Trophoblast cell (in vitro differentiated cells and primary cell): ENCODE measurements at regions not wholly inside any gene's neighbourhood (a gene's known extent, or its start where the extent isn't known, plus 50 kb on each side); places are given as distances from the start of the nearest gene placed in this dataset.
A peak's percentile ranks its signal among the peaks of the same experiment; 100 is the strongest.

Source experiments
- DNase-seq, 2 donors: peaks; one replicate each; pipeline ENCODE4 v3.0.0-alpha.2; 2016
- H2AFZ ChIP-seq: 2 replicates; pipeline ENCODE4 v1.6.1; 2013; ENCODE audit warnings: low read length, moderate library complexity, mild to moderate bottlenecking; ENCODE audit not compliant: insufficient read depth, poor library complexity
- H2AK5ac ChIP-seq: 2 replicates; pipeline ENCODE4 v1.6.1; 2013; ENCODE audit warnings: mild to moderate bottlenecking, low read length
- H2BK120ac ChIP-seq: 2 replicates; pipeline ENCODE4 v1.6.1; 2013; ENCODE audit warnings: low read length, mild to moderate bottlenecking, moderate library complexity; ENCODE audit not compliant: insufficient read depth, poor library complexity
- H2BK12ac ChIP-seq: 2 replicates; pipeline ENCODE4 v1.6.1; 2013; ENCODE audit warnings: mild to moderate bottlenecking, low read length, moderate library complexity
- H2BK5ac ChIP-seq: 2 replicates; pipeline ENCODE4 v1.6.1; 2013; ENCODE audit warnings: low read length, low read depth, moderate library complexity, mild to moderate bottlenecking; ENCODE audit not compliant: poor library complexity
- H3K14ac ChIP-seq: 2 replicates; pipeline ENCODE4 v1.6.1; 2013; ENCODE audit warnings: mild to moderate bottlenecking, low read length
- H3K18ac ChIP-seq: 2 replicates; pipeline ENCODE4 v1.6.1; 2013; ENCODE audit warnings: mild to moderate bottlenecking, low read length
- H3K23ac ChIP-seq: 2 replicates; pipeline ENCODE4 v1.6.1; 2013; ENCODE audit warnings: low read length
- H3K27ac ChIP-seq: 2 replicates; pipeline ENCODE4 v1.5.1; 2013; ENCODE audit warnings: low read depth, mild to moderate bottlenecking, inconsistent platforms, low read length, moderate library complexity
- H3K27me3 ChIP-seq: 2 replicates; pipeline ENCODE4 v1.6.1; 2013; ENCODE audit warnings: inconsistent platforms, mild to moderate bottlenecking, low read length, moderate library complexity; ENCODE audit not compliant: insufficient read depth
- H3K36me3 ChIP-seq, 2 experiments: 1 replicate in 1 of 2; 2 replicates in 1 of 2; pipeline ENCODE4 v1.6.1; 2013; ENCODE audit warnings: low read length in 2 of 2, mild to moderate bottlenecking in 2 of 2, moderate library complexity in 1 of 2; ENCODE audit not compliant: insufficient read depth in 2 of 2, control insufficient read depth in 1 of 2
- H3K4ac ChIP-seq: 2 replicates; pipeline ENCODE4 v1.6.1; 2013; ENCODE audit warnings: low read depth, mild to moderate bottlenecking, low read length, moderate library complexity
- H3K4me1 ChIP-seq, 2 experiments: 1 replicate in 1 of 2; 2 replicates in 1 of 2; pipeline ENCODE4 v1.6.1; 2013; ENCODE audit warnings: low read length in 2 of 2, mild to moderate bottlenecking in 2 of 2, moderate library complexity in 1 of 2; ENCODE audit not compliant: insufficient read depth in 2 of 2, control insufficient read depth in 1 of 2
- H3K4me2 ChIP-seq: 2 replicates; pipeline ENCODE4 v1.6.1; 2013; ENCODE audit warnings: inconsistent platforms, mild to moderate bottlenecking, low read length, moderate library complexity
- H3K4me3 ChIP-seq: 2 replicates; pipeline ENCODE4 v1.5.1; 2013; ENCODE audit warnings: mild to moderate bottlenecking, low read depth, low read length, inconsistent platforms
- H3K79me1 ChIP-seq: one replicate; pipeline ENCODE4 v1.6.1; 2013; ENCODE audit warnings: low read length
- H3K79me2 ChIP-seq: 2 replicates; pipeline ENCODE4 v1.6.1; 2013; ENCODE audit warnings: low read length, mild to moderate bottlenecking; ENCODE audit not compliant: control insufficient read depth, insufficient read depth, poor library complexity
- H3K9ac ChIP-seq: 2 replicates; pipeline ENCODE4 v1.6.1; 2013; ENCODE audit warnings: mild to moderate bottlenecking, low read length
- H3K9me3 ChIP-seq: 2 replicates; pipeline ENCODE4 v1.6.1; 2013; ENCODE audit warnings: low read depth, mild to moderate bottlenecking, control low read depth, inconsistent platforms, low read length; ENCODE audit not compliant: insufficient read depth
- H4K12ac ChIP-seq: 2 replicates; pipeline ENCODE4 v1.6.1; 2013; ENCODE audit warnings: low read depth, mild to moderate bottlenecking, low read length, moderate library complexity
- H4K8ac ChIP-seq: 2 replicates; pipeline ENCODE4 v1.6.1; 2013; ENCODE audit warnings: low read depth, mild to moderate bottlenecking, low read length, moderate library complexity
- H4K91ac ChIP-seq: one replicate; pipeline ENCODE4 v1.6.1; 2013; ENCODE audit warnings: low read depth, mild to moderate bottlenecking, low read length, moderate library complexity
- WGBS: extraction: QIAGEN DNeasy Blood & Tissue Kit; methylation state at CpG from one replicate; pipeline ENCODE4 v1.1.7; 2013; ENCODE audit warnings: missing lambda C conversion rate; ENCODE audit not compliant: insufficient read length, insufficient coverage; ENCODE audit errors: extremely low coverage; 5-methylcytosine and 5-hydroxymethylcytosine counted together

- H3K27me3 ChIP-seq: no peaks in the 10 kb centered on the region
- no peak overlapping the region for H2BK120ac ChIP-seq
- H3K79me1 ChIP-seq: no peaks in the 10 kb centered on the region
- no peak overlapping the region for H3K4me2 ChIP-seq
- no peak overlapping the region for H3K9ac ChIP-seq
- H2BK12ac ChIP-seq: no peak overlapping the region
- H3K23ac ChIP-seq: no peak overlapping the region
- DNase-seq: peak in 1 of 2 donors; percentile 56
- H2AFZ ChIP-seq: no peak overlapping the region
- H3K4me1 ChIP-seq: peaks cover 0 to 2% of the 10 kb centered on the region in 2 experiments
- no peak overlapping the region for H2BK5ac ChIP-seq
- no peak overlapping the region for H4K8ac ChIP-seq
- no peaks in the 10 kb centered on the region for H3K9me3 ChIP-seq
- no peak overlapping the region for H4K12ac ChIP-seq
- no peak overlapping the region for H3K27ac ChIP-seq
- H2AK5ac ChIP-seq: no peak overlapping the region
- no peak overlapping the region for H3K14ac ChIP-seq
- no peak overlapping the region for H3K4ac ChIP-seq
- no peak overlapping the region for H3K18ac ChIP-seq
- no peak overlapping the region for H3K4me3 ChIP-seq
- H3K36me3 ChIP-seq: no peaks in the 10 kb centered on the region
- H4K91ac ChIP-seq: no peak overlapping the region
- no CpG with 5 or more reads among the region's 7 CpGs for WGBS
- no peaks in the 10 kb centered on the region for H3K79me2 ChIP-seq
Observed at GRCh38 chr13:68232351-68233130, 1002.4 kb upstream of the PCDH9 start.

GRCh38 chr13:68214691-68215415 is 984.7 kb upstream of the PCDH9 start:
- H2BK120ac ChIP-seq: no peak overlapping the region
- DNase-seq: no peak
- H3K4me3 ChIP-seq: no peak overlapping the region
- no peak overlapping the region for H2AK5ac ChIP-seq
- no peaks in the 10 kb centered on the region for H3K4me1 ChIP-seq
- H3K36me3 ChIP-seq: no peaks in the 10 kb centered on the region
- H2BK12ac ChIP-seq: no peak overlapping the region
- WGBS: no CpG with 5 or more reads among the region's 5 CpGs
- no peak overlapping the region for H4K8ac ChIP-seq
- H3K14ac ChIP-seq: no peak overlapping the region
- H3K18ac ChIP-seq: no peak overlapping the region
- H3K9me3 ChIP-seq: no peaks in the 10 kb centered on the region
- H3K4me2 ChIP-seq: no peak overlapping the region
- H3K79me1 ChIP-seq: no peaks in the 10 kb centered on the region
- no peaks in the 10 kb centered on the region for H3K79me2 ChIP-seq
- H3K23ac ChIP-seq: no peak overlapping the region
- H3K9ac ChIP-seq: no peak overlapping the region
- no peak overlapping the region for H3K27ac ChIP-seq
- no peak overlapping the region for H3K4ac ChIP-seq
- no peaks in the 10 kb centered on the region for H3K27me3 ChIP-seq
- no peak overlapping the region for H4K12ac ChIP-seq
- H4K91ac ChIP-seq: no peak overlapping the region
- no peak overlapping the region for H2AFZ ChIP-seq
- H2BK5ac ChIP-seq: no peak overlapping the region

- no peak overlapping the region for H3K18ac ChIP-seq
- no peak overlapping the region for H3K4me3 ChIP-seq
- no peak overlapping the region for H2BK5ac ChIP-seq
- no peak overlapping the region for H2BK12ac ChIP-seq
- WGBS: no CpG with 5 or more reads among the region's 2 CpGs
- H3K14ac ChIP-seq: no peak overlapping the region
- no peaks in the 10 kb centered on the region for H3K79me2 ChIP-seq
- no peaks in the 10 kb centered on the region for H3K79me1 ChIP-seq
- H3K9ac ChIP-seq: no peak overlapping the region
- no peak overlapping the region for H3K4me2 ChIP-seq
- H3K9me3 ChIP-seq: no peaks in the 10 kb centered on the region
- no peaks in the 10 kb centered on the region for H3K36me3 ChIP-seq
- H3K4ac ChIP-seq: no peak overlapping the region
- H4K8ac ChIP-seq: no peak overlapping the region
- no peak overlapping the region for H2AFZ ChIP-seq
- no peak for DNase-seq
- H4K91ac ChIP-seq: no peak overlapping the region
- H4K12ac ChIP-seq: no peak overlapping the region
- H3K27ac ChIP-seq: no peak overlapping the region
- H3K23ac ChIP-seq: no peak overlapping the region
- H2BK120ac ChIP-seq: no peak overlapping the region
- H3K27me3 ChIP-seq: no peaks in the 10 kb centered on the region
- H2AK5ac ChIP-seq: no peak overlapping the region
- H3K4me1 ChIP-seq: no peaks in the 10 kb centered on the region
Observed at GRCh38 chr13:68199271-68199670, 969.1 kb upstream of the PCDH9 start.

- no peaks in the 10 kb centered on the region for H3K79me2 ChIP-seq
- H3K4me1 ChIP-seq: no peaks in the 10 kb centered on the region
- H3K14ac ChIP-seq: no peak overlapping the region
- H2BK120ac ChIP-seq: no peak overlapping the region
- H3K36me3 ChIP-seq: no peaks in the 10 kb centered on the region
- no peak overlapping the region for H4K8ac ChIP-seq
- H3K18ac ChIP-seq: no peak overlapping the region
- no peaks in the 10 kb centered on the region for H3K9me3 ChIP-seq
- no peak overlapping the region for H4K91ac ChIP-seq
- no peak overlapping the region for H3K4ac ChIP-seq
- no peak overlapping the region for H3K4me2 ChIP-seq
- no peaks in the 10 kb centered on the region for H3K27me3 ChIP-seq
- peak; percentile 1 to 43 for DNase-seq
- no peak overlapping the region for H2BK12ac ChIP-seq
- no peak overlapping the region for H3K27ac ChIP-seq
- no peak overlapping the region for H2AK5ac ChIP-seq
- no peaks in the 10 kb centered on the region for H3K79me1 ChIP-seq
- no CpG with 5 or more reads among the region's 4 CpGs for whole genome bisulfite sequencing
- no peak overlapping the region for H2AFZ ChIP-seq
- no peak overlapping the region for H3K4me3 ChIP-seq
- no peak overlapping the region for H3K23ac ChIP-seq
- H4K12ac ChIP-seq: no peak overlapping the region
- no peak overlapping the region for H2BK5ac ChIP-seq
- no peak overlapping the region for H3K9ac ChIP-seq
Observed at GRCh38 chr13:68190818-68191217, 960.7 kb upstream of the PCDH9 start.
